ENCODE measurements at regions not wholly inside any gene's neighbourhood (a gene's known extent, or its start where the extent isn't known, plus 50 kb on each side); places are given as distances from the start of the nearest gene placed in this dataset.

DNA sequence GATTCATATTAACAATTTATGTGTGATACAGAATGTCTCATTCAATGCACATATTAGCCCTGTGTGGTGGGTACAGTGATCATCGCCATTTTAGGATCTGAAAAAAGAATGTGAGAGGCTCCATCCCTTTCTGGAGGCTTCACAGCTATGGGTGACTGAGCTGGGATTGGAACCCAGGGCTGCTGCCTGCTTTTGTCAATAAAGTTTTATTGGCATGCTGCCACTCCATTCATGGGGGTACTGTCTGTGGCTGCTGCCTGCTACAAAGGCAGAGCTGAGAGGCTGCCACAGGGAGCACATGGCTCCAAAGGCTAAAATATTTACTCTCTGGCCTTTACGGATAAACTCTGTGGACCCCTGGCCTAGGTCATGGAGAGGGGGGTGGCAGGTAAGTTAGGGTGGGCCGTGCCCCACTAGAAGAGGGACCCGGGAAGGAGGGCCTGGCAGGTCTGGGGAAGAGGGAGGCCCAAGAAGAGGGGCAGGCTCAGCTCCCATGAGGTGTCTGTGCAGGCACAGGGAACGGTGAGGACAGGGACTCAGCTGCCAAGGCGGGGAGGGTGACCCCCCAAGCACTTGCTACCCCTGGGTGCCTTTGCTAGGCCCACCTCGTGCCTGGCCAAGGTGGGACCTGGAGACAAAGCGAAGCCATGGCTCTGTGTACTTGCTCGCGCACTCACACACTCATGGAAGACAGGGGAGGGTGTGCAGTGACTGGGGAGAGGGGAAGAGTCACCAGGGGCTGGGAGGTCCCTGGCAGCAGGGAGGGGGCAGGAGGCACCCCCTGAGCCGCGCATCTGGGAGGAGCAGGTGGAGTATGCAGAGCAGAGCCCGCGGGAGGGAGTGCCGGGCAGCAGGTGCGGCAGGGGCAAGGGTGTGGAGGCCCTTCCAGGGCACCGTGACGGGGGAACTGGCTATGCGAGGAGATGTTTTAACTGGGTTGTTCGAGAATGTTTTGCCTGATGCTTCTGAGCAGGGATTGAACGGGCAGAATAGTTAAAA lies 335.3 kb downstream of the CTTN start:
- no peak for DNase-seq

DNA sequence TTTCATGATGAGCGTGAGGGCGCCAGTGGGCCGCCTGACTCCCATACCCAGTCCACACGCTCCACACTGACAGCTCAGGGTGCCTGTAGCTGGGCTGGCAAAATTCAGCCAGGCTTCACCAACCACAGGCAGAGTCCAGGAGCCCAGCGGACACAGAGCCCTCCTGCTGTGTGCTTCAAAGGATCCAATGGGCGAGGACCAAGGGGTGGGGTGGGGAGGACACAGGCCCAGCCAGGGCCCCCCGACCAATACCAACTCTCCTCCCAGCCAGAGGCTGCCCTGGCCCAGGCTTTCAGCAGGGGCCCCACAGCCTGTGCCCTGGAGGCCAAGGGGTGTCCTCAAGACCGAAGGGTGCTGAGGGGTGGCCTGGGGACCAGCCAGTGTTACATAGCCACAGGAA lies 336.1 kb downstream of the CTTN start:
- no peak for DNase-seq

DNA sequence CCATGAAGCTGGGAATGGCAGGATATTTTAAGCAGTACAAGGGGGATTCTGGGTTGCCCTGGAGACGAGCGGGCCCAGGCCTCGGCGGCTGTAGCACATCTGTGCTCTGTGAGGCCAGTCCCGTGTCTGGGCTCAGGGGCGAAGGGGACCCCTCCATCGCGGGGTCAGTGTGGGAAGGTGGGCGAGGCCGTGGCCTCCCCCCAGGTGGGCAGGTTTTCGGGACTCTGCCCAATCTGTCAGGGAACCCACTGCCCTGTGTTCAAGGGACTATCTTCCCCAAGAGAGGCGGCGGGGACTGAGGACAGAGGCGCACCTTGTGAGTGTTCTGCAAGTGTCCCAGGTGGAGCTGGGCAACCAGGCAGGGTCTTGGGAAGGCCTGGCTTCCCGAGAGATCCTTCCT lies 336.6 kb downstream of the CTTN start:
- DNase-seq, result no peak

DNA sequence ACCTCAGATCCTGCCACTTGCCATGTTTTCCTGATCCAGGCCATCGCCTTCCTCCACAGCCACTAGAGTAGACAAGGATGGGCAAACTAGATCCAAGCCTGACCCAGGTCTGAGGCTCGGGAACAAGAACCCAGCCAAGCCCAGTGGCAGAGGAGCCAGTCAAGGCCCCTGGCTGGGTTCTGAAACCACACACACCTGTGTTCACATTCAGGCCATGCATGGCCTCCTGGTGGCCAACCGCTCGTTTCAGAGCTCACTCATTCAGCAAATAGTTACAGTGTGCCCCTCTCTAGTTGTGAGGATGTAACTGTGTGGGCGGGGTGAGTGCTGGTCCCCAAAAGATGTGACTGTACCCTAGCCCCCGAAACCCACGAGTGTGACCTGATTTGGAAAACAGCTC lies 337.6 kb downstream of the CTTN start:
- no peak for DNase-seq

DNA sequence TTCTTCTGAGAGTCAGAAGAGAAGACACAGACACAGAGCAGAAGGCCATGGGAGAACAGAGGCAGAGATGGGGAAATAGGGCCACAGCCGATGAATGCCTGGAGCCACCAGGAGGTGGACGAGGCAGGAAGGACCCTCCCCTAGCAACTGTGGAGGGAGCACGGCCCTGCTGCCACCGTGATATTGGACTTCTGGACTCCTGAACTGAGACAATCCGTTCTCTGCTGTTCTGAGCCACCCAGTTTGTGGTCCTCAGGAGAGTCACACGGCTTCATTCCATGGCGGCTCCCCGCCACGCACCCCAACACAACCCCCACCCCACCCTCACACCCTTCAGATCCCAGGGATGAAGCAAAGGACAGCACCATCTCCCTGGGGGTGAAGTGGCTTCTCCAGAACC lies 338.1 kb downstream of the CTTN start:
- DNase-seq, result no peak

DNA sequence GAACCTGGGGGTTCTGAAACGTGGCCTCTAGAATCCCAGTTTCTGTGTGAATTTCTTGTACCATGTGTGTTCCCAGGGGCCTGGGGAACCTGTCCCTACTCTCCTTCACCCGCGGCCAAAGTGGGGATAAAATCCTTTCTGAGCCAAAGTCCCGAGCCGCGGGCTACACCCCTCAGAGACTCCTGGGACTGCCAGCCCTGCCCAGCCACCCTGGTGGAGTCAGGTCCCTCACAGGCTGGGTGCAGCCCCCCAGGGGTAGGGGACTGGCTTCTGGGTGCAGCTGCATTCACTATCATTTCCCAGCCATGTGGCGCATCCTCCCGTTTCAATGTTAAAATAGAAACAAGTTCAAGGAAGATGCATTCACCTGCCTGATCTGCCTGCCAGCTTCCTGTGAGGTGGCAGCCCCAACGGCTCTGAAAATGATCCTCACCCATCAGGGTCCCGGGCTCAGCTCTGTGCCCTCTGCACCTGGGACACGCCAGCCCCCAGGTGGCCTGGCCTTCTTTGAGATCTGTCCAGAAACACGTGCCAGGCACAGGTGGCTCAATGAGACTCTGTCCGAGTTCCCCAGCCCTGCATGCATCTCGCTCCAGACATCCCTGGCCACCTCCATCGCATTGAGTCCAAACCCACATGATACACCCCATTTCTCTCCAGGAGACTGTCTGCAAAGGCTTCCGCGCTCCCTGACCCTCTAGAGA lies 338.8 kb downstream of the CTTN start:
- no peak for DNase-seq

DNA sequence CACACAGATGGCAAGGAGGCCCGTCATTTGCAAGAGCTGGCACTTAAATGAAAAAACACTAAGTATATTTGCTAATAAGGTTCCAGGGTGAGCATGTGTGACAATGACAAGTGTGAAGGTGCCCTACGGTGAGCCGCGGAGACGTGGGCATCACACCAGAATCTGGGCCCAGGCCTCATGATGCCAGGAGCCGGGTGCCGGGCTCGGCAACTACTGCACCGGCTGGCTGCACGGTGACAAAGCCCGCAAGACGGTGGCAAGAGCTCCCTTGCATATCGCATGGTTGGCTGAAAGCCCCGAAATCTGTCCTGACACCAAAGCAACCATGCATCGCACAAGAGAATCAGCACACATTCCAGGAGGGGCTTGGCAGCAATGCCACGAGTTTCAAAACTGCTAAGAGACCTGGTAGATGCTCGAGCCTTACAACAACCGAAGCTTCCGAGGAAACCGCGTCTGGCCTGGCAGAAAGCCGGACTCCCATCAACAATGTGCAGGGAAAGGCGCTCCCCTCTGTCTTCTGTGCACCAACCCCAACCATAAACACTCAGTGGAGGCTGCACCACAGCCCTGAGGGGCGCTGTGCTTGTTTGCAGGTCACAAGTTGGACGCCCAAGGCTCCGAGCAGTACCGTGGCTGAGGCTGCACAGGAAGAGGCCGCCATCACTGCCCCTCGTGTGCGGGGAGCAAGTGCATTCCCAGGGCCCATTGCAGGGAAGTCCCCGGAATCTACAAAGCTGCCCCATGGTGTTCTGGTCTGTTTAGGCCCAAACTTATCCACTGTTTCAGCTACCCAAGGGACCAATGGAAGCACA lies 339.7 kb downstream of the CTTN start:
- DNase-seq, result no peak

DNA sequence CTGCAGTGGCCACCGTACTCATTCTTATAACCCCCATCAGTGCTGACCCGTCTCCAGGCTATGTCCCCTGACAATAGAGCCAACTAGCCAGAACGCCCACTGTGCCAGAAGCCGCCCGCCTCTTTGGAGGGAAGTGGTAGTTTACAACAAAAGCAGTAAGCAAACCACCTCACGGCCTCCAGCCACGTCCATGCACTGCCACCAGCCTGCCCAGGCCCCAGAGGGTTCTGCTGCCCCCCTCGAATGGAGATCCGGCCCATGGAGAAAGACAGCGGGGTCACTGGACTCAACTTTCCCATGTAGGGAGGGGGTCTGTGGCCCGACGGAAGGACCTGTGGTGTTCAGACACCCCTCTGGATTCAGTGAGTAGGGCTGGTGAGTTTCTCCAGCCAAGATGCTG lies 340.3 kb downstream of the CTTN start:
- no peak for DNase-seq

DNA sequence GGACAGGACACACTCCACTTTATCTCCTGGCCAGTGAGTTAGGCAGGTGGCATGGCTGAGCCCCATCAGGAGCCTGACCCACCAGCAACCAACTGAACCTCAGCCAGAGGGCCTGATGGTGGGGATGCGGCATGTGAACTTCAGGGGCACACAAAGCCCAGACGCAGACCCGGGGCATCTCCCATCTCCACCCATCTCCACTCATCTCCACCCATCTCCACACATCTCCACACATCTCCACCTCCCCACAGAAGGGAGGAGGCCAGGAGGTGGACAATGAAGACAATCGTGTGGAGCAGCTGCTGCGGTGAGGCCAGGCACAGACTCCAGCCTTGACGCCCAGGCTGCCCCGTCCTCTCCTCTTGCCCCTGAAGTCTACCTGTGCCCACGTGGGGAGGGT lies 340.8 kb downstream of the CTTN start:
- DNase-seq, result no peak

DNA sequence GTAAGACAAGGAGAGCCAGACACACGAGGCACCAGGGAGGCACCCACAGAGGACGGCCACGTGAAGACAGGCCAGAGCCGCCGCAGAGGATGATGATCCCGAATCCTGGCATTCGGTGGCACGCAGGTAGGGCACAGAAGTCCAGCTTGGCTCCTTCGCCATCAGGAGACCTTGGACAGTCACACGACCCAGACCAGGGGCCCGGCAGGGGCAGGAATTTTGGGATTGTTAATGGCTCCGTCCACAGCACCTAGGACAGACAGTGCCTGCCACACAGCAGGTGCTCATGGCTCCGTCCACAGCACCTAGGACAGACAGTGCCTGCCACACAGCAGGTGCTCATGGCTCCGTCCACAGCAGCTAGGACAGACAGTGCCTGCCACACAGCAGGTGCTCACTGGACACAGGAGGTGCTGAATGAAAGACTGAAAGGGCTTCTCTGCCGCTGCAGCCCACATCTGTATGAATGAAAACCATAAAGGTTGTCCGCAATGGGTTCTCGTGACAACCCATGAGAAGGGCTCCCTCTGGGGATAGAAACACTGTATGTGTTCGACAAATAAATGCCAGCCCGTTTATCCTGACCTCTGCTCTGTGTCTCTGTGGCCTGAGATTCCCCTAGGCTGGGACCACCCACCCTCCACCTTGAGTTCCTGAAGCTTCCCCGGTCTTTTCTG lies 341.6 kb downstream of the CTTN start:
- DNase-seq, result no peak

DNA sequence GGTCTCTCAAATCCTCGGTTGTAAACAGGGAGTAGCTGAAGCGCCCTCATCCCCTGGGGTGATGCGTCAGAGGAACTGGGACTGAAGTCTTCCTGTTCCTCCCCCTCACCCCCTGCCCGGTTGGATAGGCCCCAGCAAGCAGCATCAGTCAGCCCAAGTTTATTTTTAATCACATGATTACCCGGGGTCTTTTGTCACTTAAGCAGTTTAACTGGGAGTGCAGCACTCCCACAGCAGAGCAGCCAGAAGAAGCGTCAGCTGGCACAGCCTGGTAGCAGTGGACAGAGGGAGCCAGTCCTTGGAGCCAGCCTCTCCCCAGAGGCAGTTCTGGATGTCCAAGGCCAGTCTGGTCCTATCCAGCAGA lies 342.1 kb downstream of the CTTN start:
- no peak for DNase-seq

DNA sequence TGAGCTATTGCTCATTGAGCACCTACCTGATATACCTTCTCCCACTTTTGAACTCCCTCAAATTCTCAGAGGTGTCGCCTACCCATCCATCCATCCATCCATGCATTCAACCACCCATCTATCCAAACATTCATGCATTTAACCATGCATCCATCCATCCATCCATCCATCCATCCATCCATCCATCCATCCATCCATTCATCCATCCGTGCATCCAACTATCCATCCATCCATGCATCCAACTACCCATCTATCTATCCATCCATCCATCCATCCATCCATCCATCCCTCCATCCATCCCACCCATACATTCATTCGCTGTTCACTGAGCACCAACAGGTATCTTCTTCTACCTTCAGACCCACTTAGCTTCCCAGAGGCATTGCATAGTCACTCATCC lies 342.8 kb downstream of the CTTN start:
- DNase-seq, result no peak

DNA sequence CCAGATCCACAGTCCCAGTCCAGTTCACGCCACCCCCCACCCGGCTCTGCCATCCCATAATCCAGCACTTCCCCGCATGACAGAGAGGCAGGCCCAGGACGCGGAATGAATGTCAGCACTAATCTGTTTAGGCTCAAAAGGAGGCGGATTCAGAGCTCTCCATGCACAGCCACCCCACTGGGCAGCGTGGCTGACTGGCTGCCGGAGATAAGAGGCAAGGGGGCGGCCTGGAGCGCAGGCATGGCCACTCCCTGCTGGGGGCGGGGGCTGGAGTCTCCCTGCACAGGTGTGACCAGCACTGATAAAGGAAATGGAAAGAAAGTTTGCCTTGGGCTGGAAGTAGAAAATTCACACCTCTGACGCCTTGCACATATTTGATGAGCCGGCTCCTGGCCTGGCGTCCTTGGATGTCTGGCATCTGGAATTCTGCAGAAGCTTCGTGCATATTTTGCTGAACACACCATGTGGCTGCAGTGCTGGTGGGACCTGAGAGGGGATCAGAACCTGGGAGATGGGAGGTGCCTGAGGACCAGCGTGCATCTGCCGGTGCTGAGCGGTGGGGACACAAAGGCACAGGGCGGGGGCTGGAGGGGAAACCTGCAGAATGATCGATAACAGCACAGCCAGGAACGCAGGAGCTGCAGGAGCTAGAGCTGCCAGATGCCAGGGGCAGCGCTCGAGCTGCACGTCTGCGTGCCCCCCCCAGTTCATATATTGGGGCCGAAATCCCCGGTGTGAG lies 344.4 kb downstream of the CTTN start:
- no peak for DNase-seq

DNA sequence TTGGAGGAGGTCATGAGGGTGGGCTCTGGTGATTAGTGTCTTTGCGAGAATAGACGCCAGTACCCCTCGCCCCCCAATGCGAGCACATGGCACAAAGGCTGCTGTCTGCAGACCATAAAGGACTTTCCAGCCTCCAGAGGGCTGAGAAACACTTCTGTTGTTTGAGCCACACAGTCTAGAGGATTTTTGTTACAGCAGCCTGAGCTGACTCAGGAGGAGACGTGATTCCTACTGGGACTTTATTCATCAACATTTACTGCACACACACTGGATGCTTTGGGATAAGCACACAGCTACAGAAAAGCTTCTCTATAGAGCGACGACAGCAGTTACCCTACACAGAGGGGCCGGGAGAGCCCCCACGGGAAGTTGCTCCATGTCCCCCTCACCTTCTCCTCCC lies 345.0 kb downstream of the CTTN start:
- no peak for DNase-seq

DNA sequence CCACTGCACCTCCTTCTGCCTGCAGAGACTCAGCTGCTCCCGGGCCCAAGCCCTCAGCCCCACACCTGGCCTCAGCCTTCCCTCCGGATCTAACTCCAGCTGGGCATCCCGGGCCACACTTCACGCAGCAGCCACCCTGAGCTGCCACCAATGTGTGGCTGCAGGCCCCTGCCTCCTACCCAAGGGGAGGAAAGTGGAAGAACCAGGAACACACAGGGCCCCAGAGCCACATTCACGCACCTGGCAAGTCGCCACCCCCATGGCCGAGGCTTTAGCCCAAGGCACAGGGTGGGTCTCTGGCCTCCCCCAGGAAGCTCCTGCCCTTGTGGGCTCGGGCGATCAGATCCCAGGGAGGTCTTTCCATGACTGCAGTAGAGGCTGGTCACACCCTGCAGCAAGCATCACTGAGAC lies 345.6 kb downstream of the CTTN start:
- no peak for DNase-seq

DNA sequence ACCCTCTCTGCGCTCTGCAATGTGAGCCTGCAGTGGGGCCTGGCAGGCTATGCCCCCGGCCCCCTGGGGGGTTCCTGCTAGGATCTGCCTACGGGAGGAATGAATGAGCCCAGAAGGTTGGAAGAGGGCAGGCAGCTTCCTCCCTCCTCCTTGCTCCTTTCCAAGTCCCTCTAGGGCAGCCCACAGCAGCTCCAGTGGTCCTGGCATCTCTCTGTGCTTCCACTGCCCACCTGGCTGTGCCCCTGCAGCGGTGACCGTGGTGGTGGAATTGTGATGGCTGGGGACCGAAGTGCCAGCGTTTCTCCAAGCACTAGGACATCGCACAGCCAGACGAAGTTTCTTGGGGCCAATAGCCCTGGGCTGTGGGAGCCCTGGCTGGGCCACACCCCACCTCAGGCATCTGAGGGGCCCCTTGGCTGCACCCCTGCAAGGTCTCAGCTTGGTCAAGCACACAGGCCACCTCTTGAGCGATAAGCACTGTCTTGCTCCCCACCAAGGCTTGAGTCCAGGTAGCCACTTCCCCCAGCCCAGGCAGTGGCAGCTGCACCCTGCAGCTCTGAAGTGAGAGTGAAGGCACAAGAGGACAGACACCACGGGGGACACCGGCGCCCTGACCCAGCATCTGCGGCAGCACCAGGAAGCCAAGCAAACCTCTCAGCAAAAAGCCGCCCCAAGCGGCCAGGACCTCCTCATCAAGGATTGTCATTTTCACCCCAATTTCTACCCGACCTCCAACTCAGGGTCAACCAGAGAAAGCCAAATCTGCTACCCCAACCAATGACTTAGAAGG lies 346.3 kb downstream of the CTTN start:
- DNase-seq, result no peak

DNA sequence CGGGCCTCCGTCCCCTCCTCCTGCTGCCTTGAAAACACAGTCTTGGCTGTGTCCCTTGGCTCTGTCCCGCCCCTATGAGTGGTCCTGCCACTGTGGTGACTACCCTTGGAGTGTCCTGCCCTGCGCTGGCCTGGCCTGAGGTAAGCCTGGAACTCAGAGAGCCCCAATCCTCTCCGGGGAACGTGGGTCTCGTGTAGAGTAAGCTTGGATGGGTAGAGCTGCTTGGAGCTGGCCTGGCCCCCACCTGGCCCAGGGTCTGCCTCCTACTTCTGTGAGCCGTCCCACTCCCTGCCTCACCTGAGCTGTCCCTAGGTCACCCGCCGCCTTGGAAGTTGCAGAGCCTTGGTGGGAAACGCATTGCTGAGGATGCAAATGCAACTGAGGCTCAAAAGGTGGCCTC lies 347.1 kb downstream of the CTTN start:
- no peak for DNase-seq

DNA sequence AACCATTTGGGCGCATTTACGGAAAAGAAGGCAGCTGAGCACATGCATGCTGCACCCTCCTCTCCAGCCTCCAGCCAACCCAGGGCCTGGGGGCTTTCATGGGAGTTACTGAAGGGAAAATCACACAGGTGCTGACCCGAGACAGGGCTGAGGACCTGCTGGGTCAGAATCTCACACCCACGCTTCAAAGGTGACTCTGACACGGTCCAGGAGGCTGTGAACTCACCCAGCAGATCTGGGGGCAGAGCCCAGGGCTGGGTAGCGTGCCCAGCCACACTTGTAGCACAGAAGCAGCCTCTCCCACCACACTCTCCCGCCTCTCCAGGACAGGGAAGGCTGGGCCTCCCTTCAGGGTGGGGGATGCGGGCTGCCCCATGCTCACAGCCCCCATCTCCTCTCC lies 347.6 kb downstream of the CTTN start:
- no peak for DNase-seq

DNA sequence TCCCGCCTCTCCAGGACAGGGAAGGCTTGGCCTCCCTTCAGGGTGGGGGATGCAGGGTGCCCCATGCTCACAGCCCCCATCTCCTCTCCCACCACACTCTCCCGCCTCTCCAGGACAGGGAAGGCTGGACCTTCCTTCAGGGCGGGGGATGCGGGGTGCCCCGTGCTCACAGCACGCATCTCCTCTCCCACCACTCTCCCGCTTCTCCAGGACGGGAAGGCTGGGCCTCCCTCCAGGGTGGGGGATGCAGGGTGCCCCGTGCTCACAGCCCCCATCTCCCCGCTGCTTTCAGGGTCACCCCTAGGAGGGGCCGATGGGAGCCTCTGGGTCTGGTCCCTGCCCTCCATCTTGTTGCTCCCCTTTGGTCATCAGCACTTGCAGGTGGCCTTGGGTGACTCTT lies 348.0 kb downstream of the CTTN start:
- DNase-seq, result no peak

DNA sequence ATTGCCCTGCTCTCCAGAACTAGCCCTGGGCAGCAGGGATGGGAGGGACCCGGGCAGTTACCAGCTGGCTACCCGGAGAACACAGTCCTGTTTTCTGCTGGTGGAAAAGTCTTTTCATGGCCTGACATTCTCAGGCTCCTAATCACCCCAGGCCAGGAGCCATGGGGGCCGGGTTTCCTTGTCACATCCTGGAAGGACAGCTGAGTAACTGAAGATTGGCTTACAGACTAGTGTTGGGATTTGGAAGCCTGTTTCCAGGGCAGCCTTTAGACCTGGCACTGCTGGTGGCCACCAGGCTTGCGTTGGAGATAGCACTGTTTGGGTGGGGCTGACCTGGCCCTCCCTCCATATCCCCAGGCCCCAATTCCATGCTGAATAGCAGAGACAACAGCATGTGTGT lies 349.0 kb downstream of the CTTN start:
- DNase-seq, result no peak

DNA sequence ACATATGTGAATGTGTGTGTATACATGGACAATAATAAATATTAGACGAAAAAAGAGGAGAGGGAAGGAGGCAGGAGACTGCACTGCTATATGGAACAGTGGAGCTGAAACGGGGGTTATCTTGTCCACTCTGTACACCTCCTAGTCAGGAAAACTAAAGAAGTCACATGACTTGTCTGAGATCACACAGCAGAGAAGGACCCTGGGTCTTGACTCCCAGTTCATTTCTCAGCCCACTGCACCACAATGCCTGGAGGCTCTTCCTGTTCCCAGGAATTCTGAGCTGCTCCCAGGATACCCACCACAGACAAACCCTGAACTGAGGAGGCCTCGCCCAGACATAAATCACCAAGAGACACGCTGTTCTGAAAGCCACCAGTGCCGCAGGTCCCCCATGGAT lies 349.6 kb downstream of the CTTN start:
- DNase-seq, result no peak

Measured in T1000 (cell line).